Esophagus muscularis mucosa (tissue), 4 donors: ENCODE measurements at regions not wholly inside any gene's neighbourhood (a gene's known extent, or its start where the extent isn't known, plus 50 kb on each side); places are given as distances from the start of the nearest gene placed in this dataset.

Source experiments
- DNase-seq: peaks from one replicate; pipeline ENCODE4 v3.0.0-alpha.2; 2017; ENCODE audit errors: extremely low spot score
- H3K27ac ChIP-seq, 4 donors: fragments of 200-600 bp; sonication (generic); replicated peaks in 1 of 4; 1 replicate in 3 of 4; 2 replicates in 1 of 4; pipeline ENCODE4 v1.5.1; 2016 to 2019; ENCODE audit warnings: mild to moderate bottlenecking in 1 of 4
- H3K27me3 ChIP-seq, 4 donors: fragments of 200-600 bp; sonication (generic); one replicate each; pipeline versions ENCODE4 v1.5.1 to v1.6.0; 2016 to 2019
- H3K36me3 ChIP-seq, 4 donors: fragments of 200-600 bp; sonication (generic); one replicate each; pipeline ENCODE4 v1.5.1; 2016 to 2019
- H3K4me1 ChIP-seq, 4 donors: fragments of 200-600 bp; sonication (generic); one replicate each; pipeline ENCODE4 v1.5.1; 2016 to 2019
- H3K4me3 ChIP-seq, 4 donors: fragments of 200-600 bp; sonication (generic); 1 replicate in 2 of 4; 2 replicates in 2 of 4; pipeline ENCODE4 v1.5.1; 2016 to 2019; ENCODE audit warnings: mild to moderate bottlenecking in 4 of 4, moderate library complexity in 1 of 4
- H3K9me3 ChIP-seq, 4 donors: fragments of 200-600 bp; sonication (generic); 1 replicate in 3 of 4; 2 replicates in 1 of 4; pipeline ENCODE4 v1.5.1; 2016 to 2019
- EP300 ChIP-seq: sonication (generic); formaldehyde crosslinking; IDR thresholded peaks from one replicate; pipeline ENCODE4 v1.6.1; 2017; ENCODE audit warnings: antibody characterized with exemption
- POLR2A ChIP-seq: fragments of 450-650 bp; IDR thresholded peaks from one replicate; pipeline ENCODE4 v1.6.1; 2017; ENCODE audit warnings: antibody characterized with exemption, moderate library complexity, mild to moderate bottlenecking, low read depth
- POLR2AphosphoS5 ChIP-seq, 2 donors: sonication (generic); formaldehyde crosslinking; IDR thresholded peaks; one replicate each; pipeline ENCODE4 v1.6.1; 2017; ENCODE audit warnings: antibody characterized with exemption in 2 of 2
- WGBS: methylation state at CpG from one replicate; pipeline ENCODE4 v1.1.5; 2018; 5-methylcytosine and 5-hydroxymethylcytosine counted together
- intact Hi-C: fragments of 100-400 bp; cut with DNase I; formaldehyde crosslinking; loops from one replicate; pipeline ENCODE4 v1.15.1; 2023
- TF ChIP-seq, protein P1 (sequence below), 3 experiments: fragments of 200-600 bp in 2 of 3; fragments of 450-650 bp in 1 of 3; sonication (generic) in 2 of 3; IDR thresholded peaks; one replicate each; pipeline ENCODE4 v1.5.1; 2017 to 2019; ENCODE audit warnings: antibody characterized with exemption in 3 of 3, mild to moderate bottlenecking in 2 of 3, moderate library complexity in 1 of 3

GRCh38 chr13:21944610-21945009, 273.7 kb downstream of the FGF9 start:
- no peaks in the 10 kb centered on the region for H3K4me1 ChIP-seq
- no peak for DNase-seq
- no peak overlapping the region for H3K27ac ChIP-seq
- H3K27me3 ChIP-seq = no peaks in the 10 kb centered on the region
- no peak for TF ChIP-seq EP300
- TF ChIP-seq, protein P1, sequence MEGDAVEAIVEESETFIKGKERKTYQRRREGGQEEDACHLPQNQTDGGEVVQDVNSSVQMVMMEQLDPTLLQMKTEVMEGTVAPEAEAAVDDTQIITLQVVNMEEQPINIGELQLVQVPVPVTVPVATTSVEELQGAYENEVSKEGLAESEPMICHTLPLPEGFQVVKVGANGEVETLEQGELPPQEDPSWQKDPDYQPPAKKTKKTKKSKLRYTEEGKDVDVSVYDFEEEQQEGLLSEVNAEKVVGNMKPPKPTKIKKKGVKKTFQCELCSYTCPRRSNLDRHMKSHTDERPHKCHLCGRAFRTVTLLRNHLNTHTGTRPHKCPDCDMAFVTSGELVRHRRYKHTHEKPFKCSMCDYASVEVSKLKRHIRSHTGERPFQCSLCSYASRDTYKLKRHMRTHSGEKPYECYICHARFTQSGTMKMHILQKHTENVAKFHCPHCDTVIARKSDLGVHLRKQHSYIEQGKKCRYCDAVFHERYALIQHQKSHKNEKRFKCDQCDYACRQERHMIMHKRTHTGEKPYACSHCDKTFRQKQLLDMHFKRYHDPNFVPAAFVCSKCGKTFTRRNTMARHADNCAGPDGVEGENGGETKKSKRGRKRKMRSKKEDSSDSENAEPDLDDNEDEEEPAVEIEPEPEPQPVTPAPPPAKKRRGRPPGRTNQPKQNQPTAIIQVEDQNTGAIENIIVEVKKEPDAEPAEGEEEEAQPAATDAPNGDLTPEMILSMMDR (IDR thresholded peaks at IDR 0.05) = no peak
- TF ChIP-seq POLR2A = no peak
- TF ChIP-seq POLR2AphosphoS5 (IDR thresholded peaks at IDR 0.05) = no peak
- no peaks in the 10 kb centered on the region for H3K36me3 ChIP-seq
- H3K4me3 ChIP-seq = no peak overlapping the region
- intact Hi-C loops = no loop called here
- peaks cover 0 to 27% (median 18%) of the 10 kb centered on the region in 4 donors for H3K9me3 ChIP-seq

DNA sequence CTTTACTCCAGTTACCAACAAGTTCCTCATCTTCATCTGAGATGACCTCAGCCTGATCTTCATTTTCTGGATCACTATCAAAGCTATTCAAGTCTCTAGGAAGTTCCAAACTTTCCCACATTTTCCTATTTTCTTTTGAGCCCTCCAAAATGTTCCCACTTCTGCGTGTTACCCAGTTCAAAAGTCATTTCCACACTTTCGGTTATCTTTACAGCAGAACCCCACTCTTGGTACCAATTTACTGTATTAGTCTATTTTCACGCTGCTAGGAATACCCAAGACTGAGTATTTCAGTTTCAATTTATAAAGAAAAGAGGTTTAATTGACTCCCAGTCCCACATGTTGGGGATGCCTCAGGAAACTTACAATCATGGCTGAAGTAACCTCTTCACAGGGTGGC, 274.3 kb downstream of the FGF9 start:
- no peaks in the 10 kb centered on the region for H3K36me3 ChIP-seq
- H3K9me3 ChIP-seq = peaks cover 0 to 27% (median 18%) of the 10 kb centered on the region in 4 donors
- H3K27ac ChIP-seq = no peak overlapping the region
- intact Hi-C loops = no loop called here
- no peak for DNase-seq
- WGBS = 77% methylated on average over 3 of the region's 3 CpGs
- H3K4me3 ChIP-seq = no peak overlapping the region
- TF ChIP-seq POLR2A (no peak), EP300 (no peak), POLR2AphosphoS5 (IDR thresholded peaks at IDR 0.05) (no peak)
- TF ChIP-seq, protein P1 (IDR thresholded peaks at IDR 0.05) = no peak
- no peaks in the 10 kb centered on the region for H3K4me1 ChIP-seq
- H3K27me3 ChIP-seq = no peaks in the 10 kb centered on the region

DNA sequence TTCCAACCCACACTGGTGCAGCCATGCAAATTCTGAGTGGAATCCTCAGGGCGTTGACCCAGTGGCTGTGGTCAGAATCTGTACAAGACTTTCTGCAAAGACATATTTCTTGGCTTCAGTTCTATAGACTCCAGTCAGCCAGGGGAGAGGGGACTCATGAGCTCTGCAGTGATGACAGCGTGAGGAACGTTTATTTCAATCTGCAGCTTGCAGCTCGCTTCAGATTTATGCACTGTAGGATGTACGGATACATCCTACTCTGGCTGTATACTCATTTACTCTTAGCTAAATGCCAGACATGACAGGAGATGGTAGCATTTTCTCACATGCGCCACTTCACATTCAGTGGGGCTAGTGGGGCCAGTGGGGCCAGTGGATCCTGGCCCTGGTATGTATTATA, 276.1 kb downstream of the FGF9 start:
- Histone ChIP-seq H3K9me3 (peaks cover 0 to 27% (median 18%) of the 10 kb centered on the region in 4 donors), H3K36me3 (no peaks in the 10 kb centered on the region), H3K27me3 (no peaks in the 10 kb centered on the region), H3K4me1 (no peaks in the 10 kb centered on the region), H3K4me3 (no peak overlapping the region), H3K27ac (no peak overlapping the region)
- DNase-seq = no peak
- intact Hi-C loops = no loop called here
- TF ChIP-seq POLR2A = no peak
- TF ChIP-seq, protein P1 (IDR thresholded peaks at IDR 0.05) = no peak
- TF ChIP-seq POLR2AphosphoS5 (IDR thresholded peaks at IDR 0.05) = no peak
- no peak for TF ChIP-seq EP300
- WGBS = 69% methylated on average over 6 of the region's 6 CpGs

DNA sequence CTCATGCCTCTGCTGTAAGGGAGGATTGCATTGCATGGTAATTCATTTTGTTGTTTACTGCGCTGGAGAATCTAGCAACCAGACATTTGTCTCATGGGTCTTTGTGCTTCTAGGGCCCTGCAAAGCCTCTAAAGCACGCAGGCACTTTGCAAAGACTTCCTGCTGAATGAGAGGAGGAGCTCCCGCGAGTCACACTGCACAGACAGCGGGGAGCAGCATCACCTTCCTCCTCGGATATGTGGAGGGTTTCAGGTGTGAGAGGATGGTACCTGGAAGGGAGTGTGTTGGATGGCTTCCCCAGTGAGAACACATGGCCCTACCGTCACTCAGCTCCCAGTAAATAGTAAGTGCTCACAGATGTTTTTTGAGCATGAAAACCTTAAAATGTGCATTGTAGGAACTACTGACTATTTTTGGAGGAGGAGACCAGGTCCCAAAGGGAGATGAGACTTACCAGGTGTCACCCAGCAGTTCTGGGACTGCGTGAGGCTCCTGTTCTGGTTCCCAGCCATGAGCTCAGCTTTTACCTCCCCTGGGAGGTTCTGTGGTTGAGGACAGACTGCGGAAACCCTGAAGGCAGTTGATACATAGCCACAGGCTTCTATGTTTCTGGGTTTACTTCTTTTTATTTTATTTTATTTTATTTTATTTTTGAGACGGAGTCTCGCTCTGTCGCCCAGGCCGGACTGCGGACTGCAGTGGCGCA, 278.0 kb downstream of the FGF9 start:
- no peak overlapping the region for H3K27ac ChIP-seq
- WGBS = 32% methylated on average over 8 of the region's 15 CpGs
- no peaks in the 10 kb centered on the region for H3K36me3 ChIP-seq
- H3K9me3 ChIP-seq = peaks cover 0 to 24% (median 18%) of the 10 kb centered on the region in 4 donors
- no peak for DNase-seq
- intact Hi-C loops = no loop called here
- no peaks in the 10 kb centered on the region for H3K27me3 ChIP-seq
- TF ChIP-seq POLR2AphosphoS5 (IDR thresholded peaks at IDR 0.05) (no peak), POLR2A (no peak), EP300 (no peak)
- TF ChIP-seq, protein P1 (IDR thresholded peaks at IDR 0.05) = no peak
- no peak overlapping the region for H3K4me3 ChIP-seq
- H3K4me1 ChIP-seq = no peaks in the 10 kb centered on the region
